Sigmoid colon (tissue), 6 donors: ENCODE measurements at regions not wholly inside any gene's neighbourhood (a gene's known extent, or its start where the extent isn't known, plus 50 kb on each side); places are given as distances from the start of the nearest gene placed in this dataset.

Experiments used
- DNase-seq: peaks from one replicate; pipeline ENCODE4 v3.0.0-alpha.2; 2019
- H3K27ac ChIP-seq, 4 donors: fragments of 200-600 bp; sonication (generic); one replicate each; pipeline ENCODE4 v1.5.1; 2016 to 2019; ENCODE audit warnings: mild to moderate bottlenecking in 1 of 4
- H3K27me3 ChIP-seq, 3 donors: fragments of 200-600 bp; sonication (generic); one replicate each; pipeline ENCODE4 v1.5.1; 2019; ENCODE audit warnings: mild to moderate bottlenecking in 1 of 3
- H3K36me3 ChIP-seq, 4 donors: fragments of 200-600 bp; sonication (generic); one replicate each; pipeline ENCODE4 v1.5.1; 2016 to 2019
- H3K4me1 ChIP-seq, 4 donors: fragments of 200-600 bp; sonication (generic); one replicate each; pipeline ENCODE4 v1.5.1; 2017 to 2019
- H3K4me3 ChIP-seq, 4 donors: fragments of 200-600 bp; sonication (generic); one replicate each; pipeline ENCODE4 v1.5.1; 2017 to 2019; ENCODE audit warnings: mild to moderate bottlenecking in 2 of 4, moderate library complexity in 1 of 4
- H3K9me3 ChIP-seq, 4 donors: fragments of 200-600 bp in 3 of 4; sonication (generic) in 3 of 4; one replicate each; pipeline versions ENCODE4 v1.5.1 to v1.6.1; 2013 to 2019
- CTCF ChIP-seq, 4 experiments: fragments of 450-650 bp in 3 of 4; fragments of 200-600 bp in 1 of 4; IDR thresholded peaks; one replicate each; pipeline ENCODE4 v1.5.1; 2016 to 2019; ENCODE audit warnings: antibody characterized with exemption in 4 of 4, mild to moderate bottlenecking in 3 of 4, moderate library complexity in 2 of 4
- EP300 ChIP-seq, 4 donors: sonication (generic); formaldehyde crosslinking; IDR thresholded peaks; one replicate each; pipeline ENCODE4 v1.6.1; 2017; ENCODE audit warnings: antibody characterized with exemption in 4 of 4
- POLR2A ChIP-seq, 2 donors: fragments of 450-650 bp; IDR thresholded peaks; one replicate each; pipeline ENCODE4 v1.6.1; 2016; ENCODE audit warnings: antibody characterized with exemption in 2 of 2, mild to moderate bottlenecking in 2 of 2, moderate library complexity in 2 of 2
- POLR2AphosphoS5 ChIP-seq, 4 donors: sonication (generic); formaldehyde crosslinking; IDR thresholded peaks; one replicate each; pipeline ENCODE4 v1.6.1; 2017; ENCODE audit warnings: antibody characterized with exemption in 4 of 4
- WGBS, 2 donors: extraction: QIAGEN DNeasy Blood & Tissue Kit; methylation state at CpG; one replicate each; pipeline ENCODE4 v1.1.7; 2013; 5-methylcytosine and 5-hydroxymethylcytosine counted together
- intact Hi-C: fragments of 100-400 bp; cut with DNase I; formaldehyde crosslinking; loops from one replicate; pipeline ENCODE4 v1.15.1; 2023
- donor health status: healthy with polysubstance abuse.
- donor health status: healthy.

- WGBS, 2 donors, result 43 to 57% methylated on average over 2 of the region's 2 CpGs
- H3K27ac ChIP-seq, result no peak overlapping the region
- H3K4me3 ChIP-seq, result no peak overlapping the region
- H3K9me3 ChIP-seq, result no peaks in the 10 kb centered on the region
- no peak for TF ChIP-seq EP300 (IDR thresholded peaks at IDR 0.05)
- no peak for TF ChIP-seq CTCF (IDR thresholded peaks at IDR 0.05)
- TF ChIP-seq POLR2AphosphoS5 (IDR thresholded peaks at IDR 0.05), result no peak
- no peak for TF ChIP-seq POLR2A (IDR thresholded peaks at IDR 0.05)
- H3K4me1 ChIP-seq, result no peaks in the 10 kb centered on the region
- DNase-seq, result no peak
- H3K36me3 ChIP-seq, result no peaks in the 10 kb centered on the region
- intact Hi-C loops, result no loop called here
- H3K27me3 ChIP-seq, result no peaks in the 10 kb centered on the region
Observed at GRCh38 chr2:196431076-196431475, 208.4 kb upstream of the CCDC150 start.

GRCh38 chr2:196431957-196432356 lies 207.6 kb upstream of the CCDC150 start:
- H3K27ac ChIP-seq, result no peak overlapping the region
- H3K9me3 ChIP-seq, result no peaks in the 10 kb centered on the region
- TF ChIP-seq EP300 (IDR thresholded peaks at IDR 0.05), result no peak
- TF ChIP-seq CTCF (IDR thresholded peaks at IDR 0.05), result no peak
- no peak for TF ChIP-seq POLR2AphosphoS5 (IDR thresholded peaks at IDR 0.05)
- no peak for TF ChIP-seq POLR2A (IDR thresholded peaks at IDR 0.05)
- no peak overlapping the region for H3K4me3 ChIP-seq
- no peaks in the 10 kb centered on the region for H3K27me3 ChIP-seq
- intact Hi-C loops, result no loop called here
- 71 to 86% methylated on average over 4 of the region's 4 CpGs for WGBS, 2 donors
- no peaks in the 10 kb centered on the region for H3K4me1 ChIP-seq
- DNase-seq, result no peak
- no peaks in the 10 kb centered on the region for H3K36me3 ChIP-seq

- no peak for DNase-seq
- H3K4me1 ChIP-seq, result no peaks in the 10 kb centered on the region
- no peaks in the 10 kb centered on the region for H3K36me3 ChIP-seq
- no peak overlapping the region for H3K4me3 ChIP-seq
- intact Hi-C loops, result no loop called here
- no peaks in the 10 kb centered on the region for H3K9me3 ChIP-seq
- H3K27me3 ChIP-seq, result no peaks in the 10 kb centered on the region
- no peak overlapping the region for H3K27ac ChIP-seq
- TF ChIP-seq POLR2AphosphoS5 (IDR thresholded peaks at IDR 0.05) (no peak), EP300 (IDR thresholded peaks at IDR 0.05) (no peak), CTCF (IDR thresholded peaks at IDR 0.05) (no peak), POLR2A (IDR thresholded peaks at IDR 0.05) (no peak)
- WGBS, 2 donors, result 92 to 94% methylated on average over 13 of the region's 13 CpGs
Observed at GRCh38 chr2:196433116-196433515, 206.4 kb upstream of the CCDC150 start.

- H3K9me3 ChIP-seq, result no peaks in the 10 kb centered on the region
- WGBS, 2 donors, result 90 to 94% methylated on average over 5 of the region's 5 CpGs
- H3K27me3 ChIP-seq, result no peaks in the 10 kb centered on the region
- H3K27ac ChIP-seq, result no peak overlapping the region
- DNase-seq, result no peak
- H3K4me3 ChIP-seq, result no peak overlapping the region
- H3K4me1 ChIP-seq, result no peaks in the 10 kb centered on the region
- TF ChIP-seq POLR2AphosphoS5 (IDR thresholded peaks at IDR 0.05) (no peak), CTCF (IDR thresholded peaks at IDR 0.05) (no peak), EP300 (IDR thresholded peaks at IDR 0.05) (no peak), POLR2A (IDR thresholded peaks at IDR 0.05) (no peak)
- intact Hi-C loops, result no loop called here
- H3K36me3 ChIP-seq, result no peaks in the 10 kb centered on the region
Observed at GRCh38 chr2:196434217-196434616, 205.3 kb upstream of the CCDC150 start.

GRCh38 chr2:196435189-196435588 lies 204.3 kb upstream of the CCDC150 start:
- no peaks in the 10 kb centered on the region for H3K27me3 ChIP-seq
- no peak overlapping the region for H3K4me3 ChIP-seq
- intact Hi-C loops, result no loop called here
- no peaks in the 10 kb centered on the region for H3K36me3 ChIP-seq
- no peaks in the 10 kb centered on the region for H3K4me1 ChIP-seq
- H3K27ac ChIP-seq, result no peak overlapping the region
- TF ChIP-seq POLR2AphosphoS5 (IDR thresholded peaks at IDR 0.05) (no peak), POLR2A (IDR thresholded peaks at IDR 0.05) (no peak), CTCF (IDR thresholded peaks at IDR 0.05) (no peak), EP300 (IDR thresholded peaks at IDR 0.05) (no peak)
- DNase-seq, result no peak
- H3K9me3 ChIP-seq, result no peaks in the 10 kb centered on the region
